H9 (cell line): ENCODE measurements at regions not wholly inside any gene's neighbourhood (a gene's known extent, or its start where the extent isn't known, plus 50 kb on each side); places are given as distances from the start of the nearest gene placed in this dataset.

Source experiments
- DNase-seq: peaks from one replicate; pipeline ENCODE4 v3.0.0-alpha.2; 2017
- H2AFZ ChIP-seq: one replicate; pipeline ENCODE4 v1.6.1; 2013; ENCODE audit warnings: mild to moderate bottlenecking, low read length, control low read depth, moderate library complexity
- H2AK5ac ChIP-seq: 2 replicates; pipeline ENCODE4 v1.6.1; 2013; ENCODE audit warnings: low read length, control low read depth, mixed read lengths; ENCODE audit not compliant: insufficient read length
- H2BK120ac ChIP-seq: one replicate; pipeline ENCODE4 v1.6.1; 2013; ENCODE audit warnings: low read depth, mild to moderate bottlenecking, low read length, control low read depth, inconsistent platforms; ENCODE audit not compliant: poor library complexity, severe bottlenecking
- H2BK12ac ChIP-seq: 2 replicates; pipeline ENCODE4 v1.6.1; 2013; ENCODE audit warnings: low read length, control low read depth, mixed read lengths, low read depth; ENCODE audit not compliant: insufficient read length
- H2BK15ac ChIP-seq: 2 replicates; pipeline ENCODE4 v1.6.1; 2013; ENCODE audit warnings: low read depth, low read length, control low read depth
- H2BK20ac ChIP-seq: one replicate; pipeline ENCODE4 v1.6.1; 2013; ENCODE audit warnings: low read depth, mild to moderate bottlenecking, low read length, control low read depth, inconsistent platforms; ENCODE audit not compliant: poor library complexity, severe bottlenecking
- H2BK5ac ChIP-seq: 2 replicates; pipeline ENCODE4 v1.6.1; 2013; ENCODE audit warnings: low read length, control low read depth, mixed read lengths; ENCODE audit not compliant: insufficient read length
- H3K14ac ChIP-seq: 2 replicates; pipeline ENCODE4 v1.6.1; 2013; ENCODE audit warnings: low read length, control low read depth; ENCODE audit not compliant: insufficient read depth
- H3K18ac ChIP-seq: 2 replicates; pipeline ENCODE4 v1.6.1; 2013; ENCODE audit warnings: low read depth, mild to moderate bottlenecking, mixed read lengths, low read length, control low read depth; ENCODE audit not compliant: insufficient read length
- H3K23ac ChIP-seq: 2 replicates; pipeline ENCODE4 v1.6.1; 2013; ENCODE audit warnings: low read length, control low read depth, mixed read lengths, low read depth; ENCODE audit not compliant: insufficient read length
- H3K23me2 ChIP-seq: 2 replicates; pipeline ENCODE4 v1.6.1; 2013; ENCODE audit warnings: low read depth, mild to moderate bottlenecking, mixed read lengths, low read length, control low read depth; ENCODE audit not compliant: insufficient read length, poor library complexity, severe bottlenecking
- H3K27ac ChIP-seq: 2 replicates; pipeline ENCODE4 v1.5.1; 2013; ENCODE audit warnings: low read length, control low read depth, mixed read lengths, low read depth; ENCODE audit not compliant: insufficient read length
- H3K27me3 ChIP-seq: 2 replicates; pipeline ENCODE4 v1.6.1; 2013; ENCODE audit warnings: low read length, control low read depth, inconsistent platforms; ENCODE audit not compliant: insufficient read depth
- H3K4ac ChIP-seq: 2 replicates; pipeline ENCODE4 v1.6.1; 2013; ENCODE audit warnings: low read depth, mild to moderate bottlenecking, control low read depth, inconsistent platforms, low read length, moderate library complexity
- H3K4me1 ChIP-seq: 2 replicates; pipeline ENCODE4 v1.6.1; 2013; ENCODE audit warnings: low read length, control low read depth, inconsistent platforms; ENCODE audit not compliant: insufficient read depth
- H3K4me2 ChIP-seq: 2 replicates; pipeline ENCODE4 v1.6.1; 2013; ENCODE audit warnings: low read length, control low read depth, mixed read lengths; ENCODE audit not compliant: insufficient read length, insufficient read depth
- H3K56ac ChIP-seq: 2 replicates; pipeline ENCODE4 v1.6.1; 2013; ENCODE audit warnings: low read depth, mild to moderate bottlenecking, mixed read lengths, low read length, control low read depth; ENCODE audit not compliant: insufficient read length
- H3K79me1 ChIP-seq: 2 replicates; pipeline ENCODE4 v1.6.1; 2013; ENCODE audit warnings: low read depth, mild to moderate bottlenecking, moderate library complexity, low read length, control low read depth, inconsistent platforms; ENCODE audit not compliant: insufficient read depth, poor library complexity, severe bottlenecking
- H3K79me2 ChIP-seq: 2 replicates; pipeline ENCODE4 v1.6.1; 2013; ENCODE audit warnings: low read length, control low read depth, inconsistent platforms; ENCODE audit not compliant: insufficient read depth
- H3K9ac ChIP-seq: 2 replicates; pipeline ENCODE4 v1.6.1; 2013; ENCODE audit warnings: low read length, control low read depth, mixed read lengths; ENCODE audit not compliant: insufficient read length; ENCODE audit errors: extremely low read depth
- H3K9me3 ChIP-seq: one replicate; pipeline ENCODE4 v1.6.1; 2013; ENCODE audit warnings: low read depth, low read length, inconsistent platforms; ENCODE audit not compliant: control insufficient read depth
- H3T11ph ChIP-seq: one replicate; pipeline ENCODE4 v1.6.1; 2013; ENCODE audit warnings: mild to moderate bottlenecking, low read length, control low read depth, inconsistent platforms
- H4K20me1 ChIP-seq: one replicate; pipeline ENCODE4 v1.6.1; 2013; ENCODE audit not compliant: control insufficient read depth, insufficient read length, insufficient read depth
- H4K5ac ChIP-seq: 2 replicates; pipeline ENCODE4 v1.6.1; 2013; ENCODE audit warnings: low read depth, mild to moderate bottlenecking, mixed read lengths, low read length, control low read depth; ENCODE audit not compliant: insufficient read length
- H4K8ac ChIP-seq: replicated peaks from 2 replicates; pipeline ENCODE4 v1.6.1; 2013; ENCODE audit warnings: low read length, control low read depth, mixed read lengths, low read depth; ENCODE audit not compliant: insufficient read length
- H4K91ac ChIP-seq: 2 replicates; pipeline ENCODE4 v1.6.1; 2013; ENCODE audit warnings: low read depth, mild to moderate bottlenecking, moderate library complexity, mixed read lengths, low read length, control low read depth; ENCODE audit not compliant: insufficient read length
- H3K27ac Mint-ChIP-seq, 3 experiments: 2 replicates in 2 of 3; 3 replicates in 1 of 3; pipeline ENCODE4 v1.8.0; 2020 to 2021; ENCODE audit warnings: mixed read lengths in 3 of 3, mild to moderate bottlenecking in 1 of 3, moderate library complexity in 1 of 3
- H3K27me3 Mint-ChIP-seq: 2 replicates; pipeline ENCODE4 v1.8.0; 2021; ENCODE audit warnings: low read depth, mild to moderate bottlenecking, moderate library complexity, mixed read lengths
- H3K36me3 Mint-ChIP-seq, 3 experiments: 2 replicates in 2 of 3; 3 replicates in 1 of 3; pipeline ENCODE4 v1.8.0; 2020 to 2021; ENCODE audit warnings: low read depth in 3 of 3, mixed read lengths in 3 of 3; ENCODE audit not compliant: insufficient read depth in 1 of 3
- H3K4me1 Mint-ChIP-seq, 2 experiments: 2 replicates each; pipeline ENCODE4 v1.8.0; 2020; ENCODE audit warnings: mixed read lengths in 2 of 2
- H3K4me3 Mint-ChIP-seq, 2 experiments: 2 replicates in 1 of 2; 3 replicates in 1 of 2; pipeline ENCODE4 v1.8.0; 2020 to 2021; ENCODE audit warnings: mild to moderate bottlenecking in 2 of 2, mixed read lengths in 2 of 2, moderate library complexity in 1 of 2
- H3K9me3 Mint-ChIP-seq, 2 experiments: 2 replicates in 1 of 2; 3 replicates in 1 of 2; pipeline ENCODE4 v1.8.0; 2020; ENCODE audit warnings: mild to moderate bottlenecking in 2 of 2, mixed read lengths in 2 of 2, moderate library complexity in 1 of 2
- CTCF ChIP-seq: fragments of 200-600 bp; sonication (generic); conservative IDR thresholded peaks from 3 replicates; pipeline ENCODE4 v1.8.0; 2021; ENCODE audit warnings: antibody characterized with exemption, mild to moderate bottlenecking
- WGBS: extraction: QIAGEN DNeasy Blood & Tissue Kit; methylation state at CpG from one replicate; pipeline ENCODE4 v1.1.7; 2013; ENCODE audit warnings: missing lambda C conversion rate, low lambda C conversion rate, mixed read lengths; ENCODE audit not compliant: insufficient read length; ENCODE audit errors: extremely low coverage; 5-methylcytosine and 5-hydroxymethylcytosine counted together

- Mint-ChIP-seq H3K27ac (no peak overlapping the region), H3K27me3 (no peaks in the 10 kb centered on the region), H3K4me1 (no peaks in the 10 kb centered on the region), H3K36me3 (no peaks in the 10 kb centered on the region), H3K9me3 (no peaks in the 10 kb centered on the region), H3K4me3 (no peak overlapping the region)
- Histone ChIP-seq H2AFZ (no peak overlapping the region), H4K20me1 (no peaks in the 10 kb centered on the region), H3K14ac (no peak overlapping the region), H3K4me2 (no peak overlapping the region), H3K9me3 (no peaks in the 10 kb centered on the region), H2BK120ac (no peak overlapping the region), H2BK5ac (no peak overlapping the region), H3K4me1 (no peaks in the 10 kb centered on the region), H3K27me3 (no peaks in the 10 kb centered on the region), H3K23me2 (no peaks in the 10 kb centered on the region), H3K27ac (no peak overlapping the region), H3K23ac (no peak overlapping the region), H3K18ac (no peak overlapping the region), H2BK12ac (no peak overlapping the region), H3K79me1 (no peaks in the 10 kb centered on the region), H3K4ac (no peak overlapping the region), H4K91ac (no peak overlapping the region), H3K56ac (no peak overlapping the region), H2BK20ac (no peak overlapping the region), H4K8ac (no peak overlapping the region), H3T11ph (no peak overlapping the region), H3K9ac (no peak overlapping the region), H2AK5ac (no peak overlapping the region), H2BK15ac (no peak overlapping the region), H4K5ac (no peak overlapping the region), H3K79me2 (no peaks in the 10 kb centered on the region)
- no peak for DNase-seq
- no CpG with 5 or more reads among the region's 3 CpGs for WGBS
- no peak for TF ChIP-seq CTCF
Observed at GRCh38 chr3:177448987-177449359, 251.7 kb upstream of the TBL1XR1 start.
